ENCODE measurements at regions not wholly inside any gene's neighbourhood (a gene's known extent, or its start where the extent isn't known, plus 50 kb on each side); places are given as distances from the start of the nearest gene placed in this dataset.

- Mint-ChIP-seq H3K27me3 (ENCODE audit: insufficient read depth, low read depth, poor library complexity) (peaks cover 6% of the 10 kb centered on the region), H3K4me3 (no peak overlapping the region)
These were observed 164.9 kb downstream of the PHETA1 start for GRCh38 chr12:111203969-111204368.

More at GRCh38 chr12:111203969-111204368, 164.9 kb downstream of the PHETA1 start:
- Histone ChIP-seq H3K27me3 (ENCODE audit: insufficient read depth) (no peaks in the 10 kb centered on the region), H3K27ac (ENCODE audit: low read depth) (no peak overlapping the region), H3K4me3 (no peak overlapping the region), H4K20me1 (replicated peaks; ENCODE audit: insufficient read depth) (peaks cover 5% of the 10 kb centered on the region; the same call in 1 of the 2 replicates), H3F3A (replicated peaks; ENCODE audit: low read depth) (no peaks in the 10 kb centered on the region), H3K4me2 (no peak overlapping the region), H2AFZ (no peak overlapping the region), H3K79me2 (replicated peaks; ENCODE audit: insufficient read depth) (no peaks in the 10 kb centered on the region), H3K4me1 (ENCODE audit: insufficient read depth) (no peaks in the 10 kb centered on the region), H3K36me3 (ENCODE audit: insufficient read depth) (no peaks in the 10 kb centered on the region), H3K9me2 (ENCODE audit: insufficient read depth) (0 out of 2 replicates have a peak, but pooled peaks cover 2% of the 10 kb centered on the region)
- Mint-ChIP-seq H3K36me3 (ENCODE audit: low read depth) (no peaks in the 10 kb centered on the region), H3K9me3 (no peaks in the 10 kb centered on the region; the same call in 2 of the 3 replicates), H3K4me1 (peaks cover 8% of the 10 kb centered on the region), H3K27ac (no peak overlapping the region)
- DNase-seq (ENCODE audit: low spot score), result no peak
- no peak for ATAC-seq
- TF ChIP-seq POLR2AphosphoS5 (IDR thresholded peaks at IDR 0.05; ENCODE audit: low read depth) (no peak), ZNF462 (CRISPR knock-in tag; IDR thresholded peaks at IDR 0.05) (no peak), ZNF331 (CRISPR knock-in tag; IDR thresholded peaks at IDR 0.05; ENCODE audit: low read depth) (no peak), NANOG (IDR thresholded peaks at IDR 0.05; ENCODE audit: borderline replicate concordance) (no peak), REST (IDR thresholded peaks at IDR 0.05; ENCODE audit: unreplicated experiment) (no peak), EZH2phosphoT487 (IDR thresholded peaks at IDR 0.05; ENCODE audit: unreplicated experiment) (no peak)
